CD4-positive, alpha-beta memory T cell (primary cell): ENCODE measurements at regions not wholly inside any gene's neighbourhood (a gene's known extent, or its start where the extent isn't known, plus 50 kb on each side); places are given as distances from the start of the nearest gene placed in this dataset.

Experiments
- CTCF ChIA-PET: fragments of 350-600 bp; sonication (Branson Sonifier 250); formaldehyde crosslinking; loops from one replicate; lab custom pipeline; 2021; ENCODE audit warnings: inconsistent platforms; ENCODE audit not compliant: partially characterized antibody; lab: Charles Lee
- POLR2A ChIA-PET: fragments of 350-600 bp; sonication (Branson Sonifier 250); formaldehyde crosslinking; loops from one replicate; lab custom pipeline; 2021; ENCODE audit not compliant: partially characterized antibody; lab: Charles Lee
- DNase-seq, 5 donors: peaks; one replicate each; pipeline versions ENCODE4 v3.0.0 to v3.0.0-alpha.2; 2020 to 2022; ENCODE audit warnings: mixed read lengths in 1 of 5
- H3K27ac ChIP-seq: one replicate; pipeline ENCODE4 v1.7.0; 2013; ENCODE audit warnings: low read depth, low read length
- H3K27me3 ChIP-seq: 2 replicates; pipeline ENCODE4 v1.7.0; 2013; ENCODE audit warnings: mild to moderate bottlenecking, low read length, moderate library complexity; ENCODE audit not compliant: insufficient read depth
- H3K36me3 ChIP-seq: 2 replicates; pipeline ENCODE4 v1.7.0; 2013; ENCODE audit warnings: mild to moderate bottlenecking, low read length, moderate library complexity; ENCODE audit not compliant: insufficient read depth
- H3K4me1 ChIP-seq: 2 replicates; pipeline ENCODE4 v1.7.0; 2013; ENCODE audit warnings: mild to moderate bottlenecking, low read length, moderate library complexity; ENCODE audit not compliant: insufficient read depth
- H3K4me3 ChIP-seq, 2 donors: one replicate each; pipeline ENCODE4 v1.7.0; 2013; ENCODE audit warnings: low read length in 2 of 2, mild to moderate bottlenecking in 1 of 2
- H3K9me3 ChIP-seq, 2 donors: one replicate each; pipeline ENCODE4 v1.7.0; 2013; ENCODE audit warnings: low read length in 2 of 2, control low read depth in 1 of 2; ENCODE audit not compliant: control insufficient read depth in 1 of 2
- H3K27ac Mint-ChIP-seq, 7 donors: one replicate each; pipeline ENCODE4 v1.8.0; 2020 to 2021; ENCODE audit warnings: mixed read lengths in 7 of 7, mild to moderate bottlenecking in 6 of 7, inconsistent platforms in 3 of 7, moderate library complexity in 3 of 7
- H3K27me3 Mint-ChIP-seq, 2 donors: one replicate each; pipeline ENCODE4 v1.8.0; 2020 to 2021; ENCODE audit warnings: mixed read lengths in 2 of 2
- H3K36me3 Mint-ChIP-seq, 2 donors: one replicate each; pipeline ENCODE4 v1.8.0; 2020 to 2021; ENCODE audit warnings: mixed read lengths in 2 of 2, inconsistent platforms in 1 of 2, mild to moderate bottlenecking in 1 of 2
- H3K4me1 Mint-ChIP-seq, 4 donors: one replicate each; pipeline ENCODE4 v1.8.0; 2020 to 2021; ENCODE audit warnings: mixed read lengths in 4 of 4, mild to moderate bottlenecking in 1 of 4
- H3K4me3 Mint-ChIP-seq, 8 donors: one replicate each; pipeline ENCODE4 v1.8.0; 2020 to 2021; ENCODE audit warnings: mixed read lengths in 8 of 8, mild to moderate bottlenecking in 7 of 8, moderate library complexity in 6 of 8, inconsistent platforms in 3 of 8
- H3K9me3 Mint-ChIP-seq, 8 donors: one replicate each; pipeline ENCODE4 v1.8.0; 2020 to 2021; ENCODE audit warnings: mixed read lengths in 8 of 8, mild to moderate bottlenecking in 5 of 8, inconsistent platforms in 3 of 8, moderate library complexity in 1 of 8
- intact Hi-C: fragments of 100-400 bp; cut with micrococcal nuclease; formaldehyde crosslinking; loops from one replicate; pipeline ENCODE4 v1.15.1; 2023

GRCh38 chr1:238552271-238552670 is 661.5 kb upstream of the ZP4 start:
- no peak for DNase-seq
- Histone ChIP-seq H3K36me3 (no peaks in the 10 kb centered on the region), H3K4me3 (no peak overlapping the region), H3K27me3 (no peaks in the 10 kb centered on the region), H3K27ac (no peak overlapping the region), H3K9me3 (no peaks in the 10 kb centered on the region), H3K4me1 (no peaks in the 10 kb centered on the region)
- H3K4me3 Mint-ChIP-seq, result no peak overlapping the region
- POLR2A ChIA-PET, result no interaction called here
- H3K27ac Mint-ChIP-seq, result no peak overlapping the region
- no peaks in the 10 kb centered on the region for H3K4me1 Mint-ChIP-seq
- no peaks in the 10 kb centered on the region for H3K36me3 Mint-ChIP-seq
- CTCF ChIA-PET, result no interaction called here
- peaks cover 0 to 20% (median 6%) of the 10 kb centered on the region in 8 donors for H3K9me3 Mint-ChIP-seq
- H3K27me3 Mint-ChIP-seq, result no peaks in the 10 kb centered on the region
- intact Hi-C loops, result no loop called here

- H3K27ac ChIP-seq, result no peak overlapping the region
- no peaks in the 10 kb centered on the region for H3K36me3 ChIP-seq
- no peaks in the 10 kb centered on the region for H3K27me3 ChIP-seq
- Mint-ChIP-seq H3K36me3 (no peaks in the 10 kb centered on the region), H3K9me3 (peaks cover 0 to 27% (median 9%) of the 10 kb centered on the region in 8 donors), H3K27ac (no peak overlapping the region), H3K4me3 (no peak overlapping the region), H3K27me3 (no peaks in the 10 kb centered on the region), H3K4me1 (no peaks in the 10 kb centered on the region)
- no peaks in the 10 kb centered on the region for H3K4me1 ChIP-seq
- intact Hi-C loops, result no loop called here
- H3K4me3 ChIP-seq, result no peak overlapping the region
- H3K9me3 ChIP-seq, result no peaks in the 10 kb centered on the region
- no peak for DNase-seq
- ChIA-PET CTCF (no interaction called here), POLR2A (no interaction called here)
These were observed 658.4 kb upstream of the ZP4 start for GRCh38 chr1:238549137-238549536.

GRCh38 chr1:238546118-238546517 is 655.4 kb upstream of the ZP4 start:
- Mint-ChIP-seq H3K36me3 (no peaks in the 10 kb centered on the region), H3K4me1 (no peaks in the 10 kb centered on the region), H3K27ac (no peak overlapping the region), H3K27me3 (no peaks in the 10 kb centered on the region), H3K9me3 (peaks cover 0 to 21% (median 7%) of the 10 kb centered on the region in 8 donors), H3K4me3 (no peak overlapping the region)
- no peaks in the 10 kb centered on the region for H3K9me3 ChIP-seq
- no peak overlapping the region for H3K27ac ChIP-seq
- CTCF ChIA-PET, result no interaction called here
- intact Hi-C loops, result no loop called here
- no peak for DNase-seq
- no peaks in the 10 kb centered on the region for H3K27me3 ChIP-seq
- H3K4me3 ChIP-seq, result no peak overlapping the region
- no peaks in the 10 kb centered on the region for H3K4me1 ChIP-seq
- no peaks in the 10 kb centered on the region for H3K36me3 ChIP-seq
- POLR2A ChIA-PET, result no interaction called here

GRCh38 chr1:238537641-238538040 is 646.9 kb upstream of the ZP4 start:
- Mint-ChIP-seq H3K27ac (no peak overlapping the region), H3K4me1 (no peaks in the 10 kb centered on the region), H3K9me3 (peaks cover 0 to 8% (median 4%) of the 10 kb centered on the region in 8 donors), H3K36me3 (no peaks in the 10 kb centered on the region), H3K27me3 (no peaks in the 10 kb centered on the region), H3K4me3 (no peak overlapping the region)
- CTCF ChIA-PET, result no interaction called here
- POLR2A ChIA-PET, result no interaction called here
- DNase-seq, result no peak
- Histone ChIP-seq H3K9me3 (no peaks in the 10 kb centered on the region), H3K4me1 (no peaks in the 10 kb centered on the region), H3K27me3 (no peaks in the 10 kb centered on the region), H3K4me3 (no peak overlapping the region), H3K36me3 (no peaks in the 10 kb centered on the region), H3K27ac (no peak overlapping the region)
- intact Hi-C loops, result no loop called here

GRCh38 chr1:238530209-238530851 is 639.6 kb upstream of the ZP4 start:
- H3K27me3 Mint-ChIP-seq, result no peaks in the 10 kb centered on the region
- no peaks in the 10 kb centered on the region for H3K36me3 Mint-ChIP-seq
- Histone ChIP-seq H3K27me3 (no peaks in the 10 kb centered on the region), H3K4me3 (no peak overlapping the region), H3K27ac (no peak overlapping the region), H3K9me3 (no peaks in the 10 kb centered on the region), H3K36me3 (no peaks in the 10 kb centered on the region), H3K4me1 (no peaks in the 10 kb centered on the region)
- H3K4me3 Mint-ChIP-seq, result no peak overlapping the region
- intact Hi-C loops, result no loop called here
- no peaks in the 10 kb centered on the region for H3K4me1 Mint-ChIP-seq
- no peak for DNase-seq
- POLR2A ChIA-PET, result no interaction called here
- CTCF ChIA-PET, result no interaction called here
- no peak overlapping the region for H3K27ac Mint-ChIP-seq
- H3K9me3 Mint-ChIP-seq, result peaks cover 0 to 9% (median 5%) of the 10 kb centered on the region in 8 donors

GRCh38 chr1:238517711-238518110 is 627.0 kb upstream of the ZP4 start:
- CTCF ChIA-PET, result no interaction called here
- H3K9me3 ChIP-seq, result peaks cover 0 to 4% of the 10 kb centered on the region in 2 donors
- no peak overlapping the region for H3K27ac ChIP-seq
- H3K4me3 ChIP-seq, result no peak overlapping the region
- Mint-ChIP-seq H3K36me3 (no peaks in the 10 kb centered on the region), H3K4me3 (no peak overlapping the region), H3K27ac (no peak overlapping the region), H3K4me1 (no peaks in the 10 kb centered on the region), H3K9me3 (peaks cover 0 to 31% (median 14%) of the 10 kb centered on the region in 8 donors), H3K27me3 (no peaks in the 10 kb centered on the region)
- no peak for DNase-seq
- no peaks in the 10 kb centered on the region for H3K36me3 ChIP-seq
- H3K4me1 ChIP-seq, result no peaks in the 10 kb centered on the region
- POLR2A ChIA-PET, result no interaction called here
- intact Hi-C loops, result no loop called here
- no peaks in the 10 kb centered on the region for H3K27me3 ChIP-seq

- no peak overlapping the region for H3K27ac ChIP-seq
- POLR2A ChIA-PET, result no interaction called here
- Mint-ChIP-seq H3K4me3 (no peak overlapping the region), H3K36me3 (no peaks in the 10 kb centered on the region), H3K4me1 (no peaks in the 10 kb centered on the region), H3K27me3 (no peaks in the 10 kb centered on the region), H3K27ac (no peak overlapping the region), H3K9me3 (peaks cover 0 to 9% (median 4%) of the 10 kb centered on the region in 8 donors)
- intact Hi-C loops, result no loop called here
- H3K27me3 ChIP-seq, result no peaks in the 10 kb centered on the region
- H3K4me3 ChIP-seq, result no peak overlapping the region
- DNase-seq, result no peak
- CTCF ChIA-PET, result no interaction called here
- no peaks in the 10 kb centered on the region for H3K4me1 ChIP-seq
- no peaks in the 10 kb centered on the region for H3K36me3 ChIP-seq
- H3K9me3 ChIP-seq, result peaks cover 0 to 4% of the 10 kb centered on the region in 2 donors
These were observed 610.6 kb upstream of the ZP4 start for GRCh38 chr1:238501290-238501689.
